ENCODE measurements at regions not wholly inside any gene's neighbourhood (a gene's known extent, or its start where the extent isn't known, plus 50 kb on each side); places are given as distances from the start of the nearest gene placed in this dataset.

GRCh38 chr9:88056876-88057275 lies 81.4 kb downstream of the SPATA31C2 start:
- no peak for TF ChIP-seq CTCF (IDR thresholded peaks at IDR 0.05; ENCODE audit: low read length)
- TF ChIP-seq EZH2phosphoT487 (IDR thresholded peaks at IDR 0.05; ENCODE audit: low read length) = no peak
- TF ChIP-seq EZH2 (optimal IDR thresholded peaks at IDR 0.05; ENCODE audit: low read depth, low read length) = no peak

Data from MM.1S (cell line).